Body of pancreas (tissue), 4 donors: ENCODE measurements at regions not wholly inside any gene's neighbourhood (a gene's known extent, or its start where the extent isn't known, plus 50 kb on each side); places are given as distances from the start of the nearest gene placed in this dataset.
"Not testable (repeated sequence)": the region's sequence is repeated elsewhere in the genome, so short reads cannot be mapped to it uniquely, and the experiment has no call there.

Experiments
- POLR2A ChIP-seq, 3 donors: fragments of 450-650 bp; IDR thresholded peaks; one replicate each; pipeline ENCODE4 v1.6.1; 2016; ENCODE audit warnings: antibody characterized with exemption in 3 of 3, mild to moderate bottlenecking in 2 of 3
- TF ChIP-seq, protein P1 (sequence below), 7 experiments: fragments of 450-650 bp in 4 of 7; fragments of 200-600 bp in 3 of 7; sonication (generic) in 3 of 7; IDR thresholded peaks; one replicate each; pipeline ENCODE4 v1.5.1; 2016 to 2019; ENCODE audit warnings: antibody characterized with exemption in 7 of 7

DNA sequence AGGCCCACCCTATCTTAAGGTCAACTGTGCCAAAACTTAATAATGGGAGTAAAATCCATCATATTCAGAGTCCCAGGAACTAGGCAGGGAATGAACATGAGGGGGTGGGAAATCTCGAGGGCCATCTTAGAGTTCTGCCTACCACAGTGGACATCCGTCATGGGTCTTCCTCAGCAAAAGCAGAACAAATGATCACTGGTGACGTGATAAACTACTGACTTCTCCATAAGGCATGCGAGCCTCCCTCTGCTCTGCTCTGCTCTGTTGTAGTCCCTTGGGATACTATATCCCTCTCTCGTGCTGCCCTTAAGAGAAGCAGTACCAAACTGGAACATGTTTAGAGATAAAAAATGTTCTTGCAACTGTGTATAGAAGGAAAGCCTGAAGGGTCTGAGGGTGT, 603.8 kb downstream of the TTLL7 start:
- TF ChIP-seq POLR2A (IDR thresholded peaks at IDR 0.05), result not testable (repeated sequence)
- TF ChIP-seq, protein P1, sequence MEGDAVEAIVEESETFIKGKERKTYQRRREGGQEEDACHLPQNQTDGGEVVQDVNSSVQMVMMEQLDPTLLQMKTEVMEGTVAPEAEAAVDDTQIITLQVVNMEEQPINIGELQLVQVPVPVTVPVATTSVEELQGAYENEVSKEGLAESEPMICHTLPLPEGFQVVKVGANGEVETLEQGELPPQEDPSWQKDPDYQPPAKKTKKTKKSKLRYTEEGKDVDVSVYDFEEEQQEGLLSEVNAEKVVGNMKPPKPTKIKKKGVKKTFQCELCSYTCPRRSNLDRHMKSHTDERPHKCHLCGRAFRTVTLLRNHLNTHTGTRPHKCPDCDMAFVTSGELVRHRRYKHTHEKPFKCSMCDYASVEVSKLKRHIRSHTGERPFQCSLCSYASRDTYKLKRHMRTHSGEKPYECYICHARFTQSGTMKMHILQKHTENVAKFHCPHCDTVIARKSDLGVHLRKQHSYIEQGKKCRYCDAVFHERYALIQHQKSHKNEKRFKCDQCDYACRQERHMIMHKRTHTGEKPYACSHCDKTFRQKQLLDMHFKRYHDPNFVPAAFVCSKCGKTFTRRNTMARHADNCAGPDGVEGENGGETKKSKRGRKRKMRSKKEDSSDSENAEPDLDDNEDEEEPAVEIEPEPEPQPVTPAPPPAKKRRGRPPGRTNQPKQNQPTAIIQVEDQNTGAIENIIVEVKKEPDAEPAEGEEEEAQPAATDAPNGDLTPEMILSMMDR (IDR thresholded peaks at IDR 0.05), result not testable (repeated sequence)
